ENCODE measurements at regions not wholly inside any gene's neighbourhood (a gene's known extent, or its start where the extent isn't known, plus 50 kb on each side); places are given as distances from the start of the nearest gene placed in this dataset.

- TF ChIP-seq CTCF (conservative IDR thresholded peaks at IDR 0.05; ENCODE audit: low read depth, low read length) (no peak), EZH2 (IDR thresholded peaks at IDR 0.05; ENCODE audit: borderline replicate concordance, low read depth, low read length, poor library complexity, severe bottlenecking) (no peak)
Observed at GRCh38 chr15:38650936-38651327, 86.3 kb upstream of the RASGRP1 start.
